HG02970 (cell line): ENCODE measurements at regions not wholly inside any gene's neighbourhood (a gene's known extent, or its start where the extent isn't known, plus 50 kb on each side); places are given as distances from the start of the nearest gene placed in this dataset.

Source experiments
- ATAC-seq: cut with Tn5 transposase; IDR thresholded peaks from one replicate; pipeline ENCODE4 v1.9.1; 2021; ENCODE audit warnings: mild to moderate bottlenecking, moderate library complexity, moderate number of reproducible peaks; ENCODE audit not compliant: unreplicated experiment, low FRiP score

GRCh38 chr15:95929232-95929846 lies 401.2 kb upstream of the NR2F2 start:
- ATAC-seq = no peak

- ATAC-seq = no peak
Observed at GRCh38 chr15:95930659-95931375, 399.7 kb upstream of the NR2F2 start.

- no peak for ATAC-seq
Observed at GRCh38 chr15:95931619-95932018, 398.9 kb upstream of the NR2F2 start.

GRCh38 chr15:95932141-95932540 lies 398.4 kb upstream of the NR2F2 start:
- no peak for ATAC-seq

GRCh38 chr15:95932676-95933075 lies 397.8 kb upstream of the NR2F2 start:
- no peak for ATAC-seq

GRCh38 chr15:95935852-95936251 lies 394.6 kb upstream of the NR2F2 start:
- ATAC-seq = no peak

GRCh38 chr15:95937128-95937528 lies 393.4 kb upstream of the NR2F2 start:
- no peak for ATAC-seq

GRCh38 chr15:95940431-95940985 lies 390.0 kb upstream of the NR2F2 start:
- no peak for ATAC-seq

GRCh38 chr15:95944193-95944592 lies 386.3 kb upstream of the NR2F2 start:
- ATAC-seq = no peak

- ATAC-seq = no peak
Observed at GRCh38 chr15:95944661-95945255, 385.7 kb upstream of the NR2F2 start.

- ATAC-seq = no peak
Observed at GRCh38 chr15:95946241-95946640, 384.3 kb upstream of the NR2F2 start.

- no peak for ATAC-seq
Observed at GRCh38 chr15:95946926-95947325, 383.6 kb upstream of the NR2F2 start.

GRCh38 chr15:95948411-95948810 lies 382.1 kb upstream of the NR2F2 start:
- ATAC-seq = no peak

GRCh38 chr15:95953032-95953431 lies 377.5 kb upstream of the NR2F2 start:
- no peak for ATAC-seq

- ATAC-seq = no peak
Observed at GRCh38 chr15:95957861-95958260, 372.6 kb upstream of the NR2F2 start.

GRCh38 chr15:95958382-95958781 lies 372.1 kb upstream of the NR2F2 start:
- ATAC-seq = no peak

- ATAC-seq = no peak
Observed at GRCh38 chr15:95968856-95969255, 361.6 kb upstream of the NR2F2 start.

- ATAC-seq = no peak
Observed at GRCh38 chr15:95970326-95970725, 360.2 kb upstream of the NR2F2 start.

- ATAC-seq = no peak
Observed at GRCh38 chr15:95972041-95972553, 358.4 kb upstream of the NR2F2 start.

GRCh38 chr15:95972812-95973211 lies 357.7 kb upstream of the NR2F2 start:
- no peak for ATAC-seq

- ATAC-seq = no peak
Observed at GRCh38 chr15:95973566-95974256, 356.8 kb upstream of the NR2F2 start.
